Psoas muscle (tissue), 7 donors: ENCODE measurements at regions not wholly inside any gene's neighbourhood (a gene's known extent, or its start where the extent isn't known, plus 50 kb on each side); places are given as distances from the start of the nearest gene placed in this dataset.

Experiments
- ATAC-seq, 4 donors: fragments of 200-7000 bp; cut with Tn5 transposase; one replicate each; pipeline ENCODE4 v1.9.1; 2020; ENCODE audit warnings: moderate library complexity in 3 of 4, mild to moderate bottlenecking in 2 of 4
- DNase-seq, 2 donors: peaks; one replicate each; pipeline ENCODE4 v3.0.0-alpha.2; 2020
- H3K27ac ChIP-seq: fragments of 200-600 bp; one replicate; pipeline ENCODE4 v1.8.0; 2022
- H3K27me3 ChIP-seq, 3 donors: fragments of 200-600 bp in 1 of 3; one replicate each; pipeline versions ENCODE4 v1.6.1 to v1.8.0; 2013 to 2022; ENCODE audit warnings: low read length in 2 of 3, mild to moderate bottlenecking in 2 of 3, moderate library complexity in 1 of 3; ENCODE audit not compliant: insufficient read depth in 3 of 3
- H3K36me3 ChIP-seq, 2 donors: fragments of 200-600 bp in 1 of 2; one replicate each; pipeline versions ENCODE4 v1.6.1 to v1.8.0; 2013 to 2022; ENCODE audit warnings: low read depth in 1 of 2, mild to moderate bottlenecking in 1 of 2, moderate library complexity in 1 of 2; ENCODE audit not compliant: insufficient read depth in 1 of 2
- H3K4me1 ChIP-seq: fragments of 200-600 bp; one replicate; pipeline ENCODE4 v1.8.0; 2022
- H3K4me3 ChIP-seq: fragments of 200-600 bp; one replicate; pipeline ENCODE4 v1.8.0; 2022; ENCODE audit warnings: mild to moderate bottlenecking
- H3K9me3 ChIP-seq: fragments of 200-600 bp; one replicate; pipeline ENCODE4 v1.8.0; 2022
- CTCF ChIP-seq: fragments of 200-600 bp; IDR thresholded peaks from one replicate; pipeline ENCODE4 v1.8.0; 2022; ENCODE audit warnings: antibody characterized with exemption
- WGBS, 3 donors: extraction: QIAGEN DNeasy Blood & Tissue Kit; methylation state at CpG; one replicate each; pipeline versions ENCODE4 v1.1.6 to v1.1.7; 2013; 5-methylcytosine and 5-hydroxymethylcytosine counted together
- intact Hi-C, 2 donors: fragments of 100-400 bp; cut with DNase I; formaldehyde crosslinking; loops; one replicate each; pipeline versions ENCODE4 v1.11.0 to v1.14.2; 2022
- donor health status: healthy with polysubstance abuse.
- donor health status: DM: no; HTN: no; CAD: no; lungs with moderate emphysema.
- donor health status: Bipolar disorder and iron deficiency.
- donor health status: healthy.
- donor health status: DM: yes; HTN: yes; CAD: no.
- donor health status: DM: no; HTN: no; CAD: no.
- donor health status: DM: yes; HTN: yes; CAD: no.

- ATAC-seq (no peak), DNase-seq (no peak)
- H3K27me3 ChIP-seq, result no peaks in the 10 kb centered on the region
- intact Hi-C loops, result no loop called here
- no peak overlapping the region for H3K27ac ChIP-seq
- H3K36me3 ChIP-seq, result no peaks in the 10 kb centered on the region
- TF ChIP-seq CTCF, result no peak
- no peak overlapping the region for H3K4me3 ChIP-seq
- H3K9me3 ChIP-seq, result peaks cover 11% of the 10 kb centered on the region
- H3K4me1 ChIP-seq, result peaks cover 16% of the 10 kb centered on the region
- WGBS, 3 donors, result 96 to 99% (median 98%) methylated on average over 2 of the region's 2 CpGs
Measured at GRCh38 chr6:139784222-139784769, 409.8 kb upstream of the CITED2 start.

GRCh38 chr6:139779988-139780774, 405.7 kb upstream of the CITED2 start:
- no peaks in the 10 kb centered on the region for H3K27me3 ChIP-seq
- H3K27ac ChIP-seq, result peak overlapping the region; percentile 53
- no peak overlapping the region for H3K4me3 ChIP-seq
- DNase-seq (no peak), ATAC-seq (peak in 3 of 4 donors; percentile 68 to 81 (median 71))
- TF ChIP-seq CTCF, result no peak
- H3K36me3 ChIP-seq, result no peaks in the 10 kb centered on the region
- intact Hi-C loops, result no loop called here
- peaks cover 11% of the 10 kb centered on the region for H3K9me3 ChIP-seq
- WGBS, 3 donors, result 69 to 70% (median 70%) methylated on average over 8 of the region's 8 CpGs
- peaks cover 21% of the 10 kb centered on the region for H3K4me1 ChIP-seq

GRCh38 chr6:139778688-139779087, 404.2 kb upstream of the CITED2 start:
- Histone ChIP-seq H3K36me3 (no peaks in the 10 kb centered on the region), H3K4me1 (peaks cover 21% of the 10 kb centered on the region), H3K9me3 (no peaks in the 10 kb centered on the region), H3K27ac (peak overlapping the region; percentile 53), H3K4me3 (peak overlapping the region; percentile 5), H3K27me3 (no peaks in the 10 kb centered on the region)
- peak; percentile 73 to 92 (median 85) for ATAC-seq
- intact Hi-C loops, result no loop called here
- WGBS, 3 donors, result 19 to 35% (median 31%) methylated on average over 5 of the region's 5 CpGs
- TF ChIP-seq CTCF, result no peak
- no peak for DNase-seq

GRCh38 chr6:139778106-139778505, 403.7 kb upstream of the CITED2 start:
- WGBS, 3 donors, result 64 to 66% (median 64%) methylated on average over 4 of the region's 4 CpGs

More at GRCh38 chr6:139778106-139778505, 403.7 kb upstream of the CITED2 start:
- H3K27me3 ChIP-seq, result no peaks in the 10 kb centered on the region
- no peaks in the 10 kb centered on the region for H3K9me3 ChIP-seq
- ATAC-seq (no peak), DNase-seq (no peak)
- intact Hi-C loops, result no loop called here
- peak overlapping the region; percentile 53 for H3K27ac ChIP-seq
- H3K4me1 ChIP-seq, result peaks cover 21% of the 10 kb centered on the region
- TF ChIP-seq CTCF, result no peak
- H3K36me3 ChIP-seq, result no peaks in the 10 kb centered on the region
- H3K4me3 ChIP-seq, result no peak overlapping the region
